ENCODE measurements at regions not wholly inside any gene's neighbourhood (a gene's known extent, or its start where the extent isn't known, plus 50 kb on each side); places are given as distances from the start of the nearest gene placed in this dataset.
A peak's percentile ranks its signal among the peaks of the same experiment; 100 is the strongest.

DNA sequence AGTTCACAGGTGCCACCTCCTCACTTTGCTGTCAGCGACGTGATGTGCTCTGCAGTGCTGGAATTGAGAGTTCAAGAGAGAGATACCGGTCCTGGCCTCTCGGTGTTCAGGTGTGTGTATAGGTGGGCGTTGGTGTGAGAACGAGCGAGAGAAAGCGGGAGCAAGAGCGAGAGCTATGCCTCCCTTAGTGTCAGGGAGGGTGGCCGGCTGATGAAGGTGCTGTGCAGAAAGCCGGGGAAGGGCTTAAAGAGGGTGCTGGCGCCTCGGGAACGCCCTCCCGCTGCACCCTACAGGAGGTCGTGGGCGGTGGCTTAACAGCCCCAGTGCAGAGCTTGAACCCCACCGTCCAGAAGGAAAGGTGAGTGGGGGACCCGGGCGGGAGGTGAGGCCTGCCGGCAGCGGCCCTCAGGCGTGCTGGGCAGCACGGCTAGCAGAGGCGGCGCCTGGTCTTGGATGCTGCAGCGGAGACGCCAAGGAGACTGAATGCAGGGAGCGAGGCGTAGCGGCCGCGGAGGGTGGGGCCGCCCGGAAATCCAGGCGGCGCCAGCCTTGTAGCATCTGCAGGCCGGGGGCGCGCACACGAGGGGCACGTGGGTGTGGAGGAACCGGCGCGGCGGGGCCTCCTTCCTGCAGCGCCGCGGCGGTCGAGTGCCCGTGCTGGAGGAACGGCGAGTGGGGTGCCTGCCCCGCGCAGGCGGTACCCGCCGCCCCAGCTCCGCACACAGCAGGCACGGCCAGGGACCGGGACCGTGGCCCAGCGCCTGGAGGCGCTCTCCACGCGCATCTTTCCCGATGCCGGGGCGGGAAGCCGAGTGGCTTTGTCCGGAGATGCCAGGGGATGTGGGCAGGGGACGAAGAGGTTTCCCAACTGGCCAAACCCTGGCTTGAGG is 246.8 kb upstream of the TOPAZ1 start (continued):
- TF ChIP-seq, protein P1, sequence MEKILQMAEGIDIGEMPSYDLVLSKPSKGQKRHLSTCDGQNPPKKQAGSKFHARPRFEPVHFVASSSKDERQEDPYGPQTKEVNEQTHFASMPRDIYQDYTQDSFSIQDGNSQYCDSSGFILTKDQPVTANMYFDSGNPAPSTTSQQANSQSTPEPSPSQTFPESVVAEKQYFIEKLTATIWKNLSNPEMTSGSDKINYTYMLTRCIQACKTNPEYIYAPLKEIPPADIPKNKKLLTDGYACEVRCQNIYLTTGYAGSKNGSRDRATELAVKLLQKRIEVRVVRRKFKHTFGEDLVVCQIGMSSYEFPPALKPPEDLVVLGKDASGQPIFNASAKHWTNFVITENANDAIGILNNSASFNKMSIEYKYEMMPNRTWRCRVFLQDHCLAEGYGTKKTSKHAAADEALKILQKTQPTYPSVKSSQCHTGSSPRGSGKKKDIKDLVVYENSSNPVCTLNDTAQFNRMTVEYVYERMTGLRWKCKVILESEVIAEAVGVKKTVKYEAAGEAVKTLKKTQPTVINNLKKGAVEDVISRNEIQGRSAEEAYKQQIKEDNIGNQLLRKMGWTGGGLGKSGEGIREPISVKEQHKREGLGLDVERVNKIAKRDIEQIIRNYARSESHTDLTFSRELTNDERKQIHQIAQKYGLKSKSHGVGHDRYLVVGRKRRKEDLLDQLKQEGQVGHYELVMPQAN (conservative IDR thresholded peaks at IDR 0.05), result peak; percentile 65; the same call in 1 of the 2 replicates
- TF ChIP-seq, protein P2, sequence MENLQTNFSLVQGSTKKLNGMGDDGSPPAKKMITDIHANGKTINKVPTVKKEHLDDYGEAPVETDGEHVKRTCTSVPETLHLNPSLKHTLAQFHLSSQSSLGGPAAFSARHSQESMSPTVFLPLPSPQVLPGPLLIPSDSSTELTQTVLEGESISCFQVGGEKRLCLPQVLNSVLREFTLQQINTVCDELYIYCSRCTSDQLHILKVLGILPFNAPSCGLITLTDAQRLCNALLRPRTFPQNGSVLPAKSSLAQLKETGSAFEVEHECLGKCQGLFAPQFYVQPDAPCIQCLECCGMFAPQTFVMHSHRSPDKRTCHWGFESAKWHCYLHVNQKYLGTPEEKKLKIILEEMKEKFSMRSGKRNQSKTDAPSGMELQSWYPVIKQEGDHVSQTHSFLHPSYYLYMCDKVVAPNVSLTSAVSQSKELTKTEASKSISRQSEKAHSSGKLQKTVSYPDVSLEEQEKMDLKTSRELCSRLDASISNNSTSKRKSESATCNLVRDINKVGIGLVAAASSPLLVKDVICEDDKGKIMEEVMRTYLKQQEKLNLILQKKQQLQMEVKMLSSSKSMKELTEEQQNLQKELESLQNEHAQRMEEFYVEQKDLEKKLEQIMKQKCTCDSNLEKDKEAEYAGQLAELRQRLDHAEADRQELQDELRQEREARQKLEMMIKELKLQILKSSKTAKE (IDR thresholded peaks at IDR 0.05; ENCODE audit: low read depth, poor library complexity, severe bottlenecking), result no peak
- TF ChIP-seq HDAC6 (IDR thresholded peaks at IDR 0.05; ENCODE audit: unreplicated experiment) (peak; percentile 26), PRDM15 (CRISPR knock-in tag; IDR thresholded peaks at IDR 0.05) (no peak), SREBF2 (IDR thresholded peaks at IDR 0.05; ENCODE audit: low read length) (no peak), BCLAF1 (IDR thresholded peaks at IDR 0.05) (no peak), SUPT20H (IDR thresholded peaks at IDR 0.05; ENCODE audit: borderline replicate concordance, control insufficient read depth, low read depth, low read length) (no peak), RAD51 (IDR thresholded peaks at IDR 0.05) (no peak)
- TF ChIP-seq, protein P3, sequence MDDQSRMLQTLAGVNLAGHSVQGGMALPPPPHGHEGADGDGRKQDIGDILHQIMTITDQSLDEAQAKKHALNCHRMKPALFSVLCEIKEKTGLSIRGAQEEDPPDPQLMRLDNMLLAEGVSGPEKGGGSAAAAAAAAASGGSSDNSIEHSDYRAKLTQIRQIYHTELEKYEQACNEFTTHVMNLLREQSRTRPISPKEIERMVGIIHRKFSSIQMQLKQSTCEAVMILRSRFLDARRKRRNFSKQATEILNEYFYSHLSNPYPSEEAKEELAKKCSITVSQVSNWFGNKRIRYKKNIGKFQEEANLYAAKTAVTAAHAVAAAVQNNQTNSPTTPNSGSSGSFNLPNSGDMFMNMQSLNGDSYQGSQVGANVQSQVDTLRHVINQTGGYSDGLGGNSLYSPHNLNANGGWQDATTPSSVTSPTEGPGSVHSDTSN (IDR thresholded peaks at IDR 0.05; ENCODE audit: insufficient replicate concordance, low read depth, low read length), result no peak
- TF ChIP-seq, protein P4, sequence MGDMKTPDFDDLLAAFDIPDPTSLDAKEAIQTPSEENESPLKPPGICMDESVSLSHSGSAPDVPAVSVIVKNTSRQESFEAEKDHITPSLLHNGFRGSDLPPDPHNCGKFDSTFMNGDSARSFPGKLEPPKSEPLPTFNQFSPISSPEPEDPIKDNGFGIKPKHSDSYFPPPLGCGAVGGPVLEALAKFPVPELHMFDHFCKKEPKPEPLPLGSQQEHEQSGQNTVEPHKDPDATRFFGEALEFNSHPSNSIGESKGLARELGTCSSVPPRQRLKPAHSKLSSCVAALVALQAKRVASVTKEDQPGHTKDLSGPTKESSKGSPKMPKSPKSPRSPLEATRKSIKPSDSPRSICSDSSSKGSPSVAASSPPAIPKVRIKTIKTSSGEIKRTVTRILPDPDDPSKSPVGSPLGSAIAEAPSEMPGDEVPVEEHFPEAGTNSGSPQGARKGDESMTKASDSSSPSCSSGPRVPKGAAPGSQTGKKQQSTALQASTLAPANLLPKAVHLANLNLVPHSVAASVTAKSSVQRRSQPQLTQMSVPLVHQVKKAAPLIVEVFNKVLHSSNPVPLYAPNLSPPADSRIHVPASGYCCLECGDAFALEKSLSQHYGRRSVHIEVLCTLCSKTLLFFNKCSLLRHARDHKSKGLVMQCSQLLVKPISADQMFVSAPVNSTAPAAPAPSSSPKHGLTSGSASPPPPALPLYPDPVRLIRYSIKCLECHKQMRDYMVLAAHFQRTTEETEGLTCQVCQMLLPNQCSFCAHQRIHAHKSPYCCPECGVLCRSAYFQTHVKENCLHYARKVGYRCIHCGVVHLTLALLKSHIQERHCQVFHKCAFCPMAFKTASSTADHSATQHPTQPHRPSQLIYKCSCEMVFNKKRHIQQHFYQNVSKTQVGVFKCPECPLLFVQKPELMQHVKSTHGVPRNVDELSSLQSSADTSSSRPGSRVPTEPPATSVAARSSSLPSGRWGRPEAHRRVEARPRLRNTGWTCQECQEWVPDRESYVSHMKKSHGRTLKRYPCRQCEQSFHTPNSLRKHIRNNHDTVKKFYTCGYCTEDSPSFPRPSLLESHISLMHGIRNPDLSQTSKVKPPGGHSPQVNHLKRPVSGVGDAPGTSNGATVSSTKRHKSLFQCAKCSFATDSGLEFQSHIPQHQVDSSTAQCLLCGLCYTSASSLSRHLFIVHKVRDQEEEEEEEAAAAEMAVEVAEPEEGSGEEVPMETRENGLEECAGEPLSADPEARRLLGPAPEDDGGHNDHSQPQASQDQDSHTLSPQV (IDR thresholded peaks at IDR 0.05), result no peak
